Loucy (cell line): ENCODE measurements at regions not wholly inside any gene's neighbourhood (a gene's known extent, or its start where the extent isn't known, plus 50 kb on each side); places are given as distances from the start of the nearest gene placed in this dataset.

Experiments
- CTCF ChIP-seq: fragments of 200-600 bp; sonication (generic); conservative IDR thresholded peaks from 2 replicates; pipeline ENCODE4 v1.5.1; 2014; ENCODE audit warnings: mild to moderate bottlenecking, antibody characterized with exemption, low read length
- EZH2phosphoT487 ChIP-seq: fragments of 200-600 bp; IDR thresholded peaks from 2 replicates; pipeline ENCODE4 v1.6.1; 2018; ENCODE audit warnings: antibody characterized with exemption, mild to moderate bottlenecking, moderate library complexity, borderline replicate concordance

- TF ChIP-seq CTCF (no peak), EZH2phosphoT487 (no peak)
Measured at GRCh38 chr4:79827283-79827682, 245.7 kb downstream of the ANTXR2 start.
